Islet of Langerhans (tissue), 1 donor: ENCODE measurements at regions not wholly inside any gene's neighbourhood (a gene's known extent, or its start where the extent isn't known, plus 50 kb on each side); places are given as distances from the start of the nearest gene placed in this dataset.

Source experiments
- FAIRE-seq: peaks from one replicate; lab custom pipeline; 2011; peaks lifted over from hg19 to GRCh38; lab: Jason Lieb, UNC

DNA sequence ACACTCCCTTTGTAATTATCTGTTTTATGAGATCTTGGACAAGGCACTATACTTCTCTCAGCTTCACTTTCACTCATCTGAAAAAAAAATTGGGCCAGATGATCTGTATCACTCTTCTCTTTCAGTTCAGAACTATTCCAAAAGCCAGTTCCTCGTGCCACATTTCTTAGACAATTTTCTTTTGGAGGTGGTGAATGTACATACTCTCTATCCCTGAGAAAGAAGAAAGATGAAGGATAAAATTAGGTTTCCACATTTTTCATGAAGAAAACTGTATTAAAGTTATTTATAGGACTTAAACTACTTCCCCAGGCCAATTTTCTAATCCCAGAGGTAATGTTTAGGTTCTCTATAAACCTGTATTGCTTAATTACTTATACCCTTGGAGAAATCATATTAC lies 171.6 kb downstream of the SLC6A15 start:
- no peak for FAIRE-seq

DNA sequence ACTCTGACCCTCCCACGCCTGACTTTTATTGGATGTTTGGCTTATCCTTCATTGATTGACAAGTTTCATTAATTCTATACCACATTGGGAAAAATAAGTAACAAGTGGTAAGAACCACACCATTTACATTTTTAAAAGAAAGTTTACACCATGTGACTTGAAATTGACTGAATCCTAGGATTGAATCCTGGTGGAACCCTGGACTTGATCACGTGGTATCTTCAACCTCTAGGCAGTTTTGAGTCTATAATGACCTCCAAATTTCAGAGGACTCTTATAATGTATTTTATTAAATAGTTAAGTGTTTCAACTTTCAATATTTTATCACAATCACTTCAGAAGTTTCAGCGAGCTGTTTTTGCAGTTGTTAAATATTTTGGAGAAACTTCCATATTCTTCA lies 172.0 kb downstream of the SLC6A15 start:
- FAIRE-seq, result no peak

DNA sequence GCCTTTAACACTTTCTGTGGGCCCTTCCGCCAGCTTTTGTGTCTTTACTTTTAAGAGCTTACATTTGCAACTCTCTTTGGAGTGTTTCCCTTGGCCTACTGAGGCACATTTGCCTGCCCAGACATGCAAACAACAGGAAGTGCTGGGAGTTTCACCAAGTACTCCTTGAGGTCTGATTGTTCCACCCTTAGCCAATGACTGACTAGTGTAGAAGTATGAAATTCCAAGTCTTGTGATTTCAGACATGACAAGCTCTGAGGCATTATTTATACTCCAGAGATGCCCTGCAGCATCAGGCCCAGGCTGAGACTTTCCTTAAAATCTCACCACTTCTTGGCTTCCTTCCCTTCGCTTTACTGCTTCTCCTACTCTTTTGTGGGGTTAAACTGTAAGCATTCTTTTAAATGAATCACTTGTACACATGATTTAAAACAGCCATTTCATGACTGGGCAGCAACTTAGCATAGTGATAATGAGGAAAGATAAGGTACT lies 174.1 kb downstream of the SLC6A15 start:
- no peak for FAIRE-seq

- no peak for FAIRE-seq
Observed at GRCh38 chr12:84732828-84733340, 179.7 kb downstream of the SLC6A15 start.

- FAIRE-seq, result no peak
Observed at GRCh38 chr12:84730561-84731162, 181.9 kb downstream of the SLC6A15 start.

GRCh38 chr12:84727961-84728360 lies 184.6 kb downstream of the SLC6A15 start:
- FAIRE-seq, result no peak

GRCh38 chr12:84726780-84727179 lies 185.8 kb downstream of the SLC6A15 start:
- FAIRE-seq, result no peak

DNA sequence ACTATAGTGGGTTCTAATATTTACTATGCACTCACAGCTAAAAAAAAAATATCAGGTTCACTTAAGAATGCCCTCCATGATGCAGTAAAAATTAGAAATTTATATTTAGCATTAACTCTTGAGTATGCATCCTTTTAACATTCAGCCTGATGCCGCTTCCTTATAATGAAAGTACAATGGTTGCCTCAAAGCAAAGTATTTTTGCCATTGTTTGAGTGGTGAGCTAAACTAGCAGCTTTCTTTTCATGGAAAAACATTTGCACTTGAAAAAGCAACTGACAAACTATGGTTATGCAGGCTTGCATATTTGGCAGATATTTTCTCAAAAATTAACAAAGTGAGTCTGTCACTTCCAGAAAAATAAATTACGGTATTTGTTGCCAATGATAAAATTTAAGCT lies 188.6 kb downstream of the SLC6A15 start:
- no peak for FAIRE-seq

DNA sequence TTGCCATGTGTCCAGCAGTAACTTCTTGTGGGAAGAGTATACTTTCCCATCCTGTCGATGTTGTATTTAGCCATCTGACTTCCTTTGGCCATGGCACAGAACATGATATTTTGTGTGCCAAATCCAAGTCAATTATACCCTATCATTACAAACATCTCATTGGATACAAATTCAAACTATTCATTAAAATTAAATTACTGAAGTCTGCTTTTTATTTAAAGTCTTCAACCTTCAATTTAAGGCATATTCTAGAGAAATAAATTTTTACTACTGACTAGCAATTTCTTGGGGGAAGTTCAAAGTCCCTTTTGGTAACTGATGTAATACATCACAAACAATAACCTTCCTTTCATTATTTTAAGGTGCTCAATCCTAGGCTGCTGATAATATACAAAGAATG lies 192.6 kb downstream of the SLC6A15 start:
- FAIRE-seq, result no peak

- FAIRE-seq, result no peak
Observed at GRCh38 chr12:84718906-84719305, 193.7 kb downstream of the SLC6A15 start.

DNA sequence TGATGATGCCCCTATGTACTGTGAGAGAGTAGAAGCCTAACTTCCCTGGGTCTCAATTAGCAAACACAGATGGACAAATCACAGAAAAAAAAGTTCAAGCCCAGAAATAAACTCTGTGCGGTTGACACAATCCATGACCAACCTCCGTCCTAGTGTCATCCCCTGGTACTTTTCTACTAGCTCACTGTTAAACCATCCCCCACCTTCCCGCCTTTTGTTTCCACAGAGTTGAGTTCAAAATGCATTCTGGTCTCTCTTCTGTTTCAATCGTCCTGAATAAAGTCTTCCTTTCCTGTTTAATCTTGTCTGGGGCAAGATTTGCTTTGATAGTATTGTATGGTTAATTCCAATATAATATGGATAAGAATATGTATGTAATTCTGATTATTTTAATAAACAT lies 199.9 kb downstream of the SLC6A15 start:
- no peak for FAIRE-seq

DNA sequence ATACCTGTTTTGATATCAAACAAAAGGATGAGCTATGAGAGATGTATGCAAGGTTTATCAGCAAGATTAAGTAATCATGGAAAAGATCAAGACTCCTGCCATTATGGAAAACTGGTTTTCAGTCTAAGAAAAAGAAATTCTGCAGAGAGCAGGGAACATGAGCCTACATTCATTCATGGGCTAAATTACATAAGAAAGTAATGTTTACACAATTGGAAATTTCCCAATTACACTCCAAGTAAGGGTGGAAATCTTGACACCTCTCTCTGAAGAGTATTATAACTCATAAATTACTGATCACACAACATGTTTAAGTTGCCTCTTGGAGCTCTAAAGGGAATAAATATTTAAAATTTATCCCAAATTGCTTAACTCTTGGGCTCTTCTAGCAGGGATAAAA lies 206.2 kb downstream of the SLC6A15 start:
- no peak for FAIRE-seq

GRCh38 chr12:84704856-84705255 lies 207.7 kb downstream of the SLC6A15 start:
- no peak for FAIRE-seq

DNA sequence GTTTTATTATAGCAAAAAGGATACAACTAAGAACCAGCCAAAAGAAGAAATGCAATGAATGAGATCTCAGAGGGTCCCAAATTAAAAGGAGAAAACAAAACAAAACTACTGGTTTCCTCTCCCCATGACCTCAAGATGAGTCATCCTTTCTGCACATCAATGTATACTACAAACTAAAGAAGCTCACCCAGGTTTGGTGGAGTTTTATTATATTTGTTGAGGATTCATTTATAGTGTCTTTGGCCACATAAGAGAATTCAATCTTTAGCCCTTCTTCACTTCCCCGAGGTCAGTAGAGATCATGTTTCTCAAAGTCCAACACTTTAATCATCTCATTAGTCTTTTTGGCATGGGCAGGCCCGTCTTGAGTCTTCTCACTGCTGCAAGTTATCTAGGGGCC lies 210.6 kb downstream of the SLC6A15 start:
- no peak for FAIRE-seq

DNA sequence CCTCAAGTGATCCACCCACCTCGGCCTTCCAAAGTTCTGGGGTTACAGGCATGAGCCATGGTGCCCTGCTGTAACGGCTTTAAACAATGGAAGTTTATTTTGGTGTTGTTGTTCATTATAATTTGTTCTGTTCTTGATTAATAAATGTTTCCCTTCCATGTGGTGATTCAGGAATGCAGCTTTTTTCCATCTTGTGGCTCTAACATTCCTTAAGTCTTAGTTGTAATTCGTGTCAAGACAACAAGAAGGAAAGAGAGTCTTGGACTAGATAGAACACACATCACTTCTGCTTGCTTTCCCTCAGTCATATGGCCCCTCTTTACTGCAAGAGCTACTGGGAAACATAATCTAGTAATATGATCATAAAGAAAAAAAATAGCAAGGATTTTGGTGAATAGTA lies 211.6 kb downstream of the SLC6A15 start:
- no peak for FAIRE-seq

GRCh38 chr12:84698576-84699333 lies 213.8 kb downstream of the SLC6A15 start:
- FAIRE-seq, result no peak

DNA sequence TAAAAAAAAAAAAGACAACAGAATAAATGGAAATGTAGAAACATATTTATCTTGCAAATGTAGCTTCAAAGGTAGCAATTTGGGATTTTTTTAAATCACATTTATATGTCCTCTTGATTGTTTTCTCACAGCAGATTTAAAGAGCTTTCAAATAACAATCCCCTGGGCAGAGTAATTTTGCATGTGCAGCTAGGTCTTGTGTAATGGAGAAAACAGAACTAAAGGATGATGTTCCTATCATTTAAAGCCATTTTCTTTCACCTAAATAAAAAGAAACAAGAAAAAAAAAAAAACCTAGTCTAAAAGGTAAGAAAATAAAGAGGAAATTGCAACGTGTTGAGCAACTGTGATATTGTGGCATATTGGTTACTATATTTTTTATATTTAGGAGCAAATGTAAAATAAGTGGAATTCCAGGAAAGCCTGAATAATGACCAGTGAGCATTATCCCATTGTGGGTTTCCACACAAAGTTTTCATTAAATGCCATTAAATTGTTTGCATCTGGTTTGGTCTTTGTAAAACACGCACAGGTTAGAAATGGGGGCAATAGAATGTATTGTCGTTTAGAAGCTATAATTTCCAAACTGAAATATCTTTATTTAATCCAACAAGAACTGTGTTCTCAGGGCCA lies 215.6 kb downstream of the SLC6A15 start:
- no peak for FAIRE-seq

GRCh38 chr12:84696281-84696680 lies 216.3 kb downstream of the SLC6A15 start:
- FAIRE-seq, result no peak

DNA sequence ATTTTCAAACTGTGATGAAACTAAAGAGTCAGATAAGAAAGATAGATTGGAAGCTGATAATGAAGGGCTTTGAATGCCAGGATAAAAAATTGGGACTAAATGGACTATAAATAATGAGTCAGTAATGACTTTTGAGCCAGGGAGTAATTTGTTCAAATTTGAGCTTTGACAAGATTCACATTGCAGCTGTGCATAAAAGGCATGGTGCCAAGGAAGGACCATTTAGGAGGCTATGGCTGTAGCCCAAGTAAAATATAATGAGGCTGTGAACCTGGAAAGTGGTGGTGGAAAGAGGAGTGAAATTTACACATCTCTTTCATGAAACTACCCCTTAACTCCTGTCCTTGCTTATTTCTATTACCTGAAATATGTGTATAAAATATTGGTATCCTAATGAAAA lies 218.5 kb downstream of the SLC6A15 start:
- no peak for FAIRE-seq

DNA sequence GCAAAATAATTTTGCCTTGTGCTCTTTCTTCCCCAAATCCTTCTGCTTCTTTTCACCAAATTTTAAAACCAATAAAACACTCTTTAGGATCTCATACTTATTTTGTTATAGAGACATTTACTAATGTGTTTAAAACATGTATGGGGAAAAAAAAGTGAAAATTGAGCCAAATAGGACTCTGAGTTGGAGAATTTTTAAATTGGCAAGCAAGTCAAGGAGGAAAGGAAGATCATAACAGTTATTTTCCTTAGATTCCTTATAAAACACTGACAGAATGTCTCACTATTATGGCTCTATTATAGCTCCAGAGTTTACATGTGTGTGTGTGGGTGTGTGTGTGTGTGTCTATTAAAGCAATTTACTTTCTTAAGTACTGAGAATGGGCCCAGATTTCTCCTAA lies 220.5 kb downstream of the SLC6A15 start:
- FAIRE-seq, result no peak

DNA sequence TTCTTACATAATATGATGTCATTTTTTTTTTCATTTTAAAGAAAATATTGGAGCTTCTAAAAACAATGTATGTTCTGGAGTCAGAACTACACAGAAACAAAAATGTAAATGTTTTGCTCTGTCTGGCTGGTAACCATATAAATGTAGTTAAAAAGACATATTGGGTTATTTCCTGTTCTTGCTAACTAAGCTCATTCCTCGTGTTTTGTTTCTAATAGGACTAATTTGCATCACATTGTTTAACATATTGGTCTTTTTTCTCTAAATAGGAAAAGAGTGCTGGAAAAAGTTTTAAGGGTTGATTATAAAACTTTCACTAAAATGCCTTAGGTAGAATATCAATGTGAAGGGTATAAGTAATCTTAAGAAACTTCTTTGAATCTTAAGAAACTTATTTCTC lies 221.3 kb downstream of the SLC6A15 start:
- no peak for FAIRE-seq

- no peak for FAIRE-seq
Observed at GRCh38 chr12:84689638-84690037, 223.0 kb downstream of the SLC6A15 start.

DNA sequence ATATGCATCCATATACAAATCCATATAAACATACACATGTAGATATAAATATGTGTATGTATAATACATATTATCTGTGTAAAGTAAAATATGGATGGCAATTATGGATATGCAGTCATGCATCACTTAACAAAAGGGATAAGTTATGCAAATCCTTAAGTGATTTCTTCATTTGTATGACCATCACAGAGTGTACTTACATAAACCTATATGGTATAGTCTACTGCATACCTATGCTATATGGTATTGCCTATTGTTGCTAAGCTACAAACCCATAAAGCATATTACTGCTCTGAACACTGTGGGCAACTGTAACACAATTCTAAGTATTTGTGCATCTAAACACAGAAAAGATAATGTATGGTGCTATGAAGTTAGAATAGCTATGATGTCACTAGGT lies 227.2 kb downstream of the SLC6A15 start:
- no peak for FAIRE-seq
